ENCODE measurements at regions not wholly inside any gene's neighbourhood (a gene's known extent, or its start where the extent isn't known, plus 50 kb on each side); places are given as distances from the start of the nearest gene placed in this dataset.

- TF ChIP-seq NPAS2 (CRISPR knock-in tag; IDR thresholded peaks at IDR 0.05; ENCODE audit: borderline replicate concordance) (no peak), POLR2A (IDR thresholded peaks at IDR 0.05; ENCODE audit: low read length) (no peak)
Measured at GRCh38 chr5:67732471-67732870, 483.1 kb upstream of the PIK3R1 start (continued).

DNA sequence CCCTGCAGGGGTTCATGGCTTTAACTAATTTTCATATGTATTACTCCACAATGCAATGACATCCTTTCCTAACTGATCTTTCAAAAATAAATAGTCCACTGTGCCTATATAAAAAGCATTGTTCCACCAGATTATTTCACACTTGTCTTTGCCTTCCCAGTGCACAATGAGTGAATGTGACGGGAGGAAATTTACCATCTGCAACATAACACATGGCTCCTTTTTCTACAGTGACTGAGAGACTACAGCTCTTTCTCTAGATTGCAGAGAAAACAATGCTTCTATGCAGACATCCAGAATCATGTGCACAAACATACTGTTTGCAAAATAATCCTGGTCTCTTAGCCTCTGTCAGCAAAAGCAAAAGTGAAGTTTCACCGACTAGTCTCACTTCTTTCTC, 483.7 kb upstream of the PIK3R1 start:
- TF ChIP-seq BHLHE40 (IDR thresholded peaks at IDR 0.05; ENCODE audit: low read depth, low read length) (no peak), CHD2 (IDR thresholded peaks at IDR 0.05; ENCODE audit: low read length, partially characterized antibody) (no peak), KDM5A (IDR thresholded peaks at IDR 0.05) (no peak), CBX8 (IDR thresholded peaks at IDR 0.05) (no peak), TFCP2L1 (CRISPR knock-in tag; IDR thresholded peaks at IDR 0.05) (no peak), ZC3H11A (IDR thresholded peaks at IDR 0.05) (no peak)
- TF ChIP-seq, protein P1, sequence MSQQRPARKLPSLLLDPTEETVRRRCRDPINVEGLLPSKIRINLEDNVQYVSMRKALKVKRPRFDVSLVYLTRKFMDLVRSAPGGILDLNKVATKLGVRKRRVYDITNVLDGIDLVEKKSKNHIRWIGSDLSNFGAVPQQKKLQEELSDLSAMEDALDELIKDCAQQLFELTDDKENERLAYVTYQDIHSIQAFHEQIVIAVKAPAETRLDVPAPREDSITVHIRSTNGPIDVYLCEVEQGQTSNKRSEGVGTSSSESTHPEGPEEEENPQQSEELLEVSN (IDR thresholded peaks at IDR 0.05; ENCODE audit: borderline replicate concordance, low read depth): no peak
- no peak for ATAC-seq
- Histone ChIP-seq H3K4me2 (no peak overlapping the region), H3K4me1 (no peaks in the 10 kb centered on the region), H3K4me3 (no peak overlapping the region), H3K9me3 (no peaks in the 10 kb centered on the region), H3K27ac (no peak overlapping the region)
- DNase-seq (ENCODE audit: low read depth in 1 of 2, low spot score in 1 of 2): no peak
- POLR2A ChIA-PET: no interaction called here
- 21% methylated on average over 2 of the region's 2 CpGs for WGBS (ENCODE audit: missing lambda C conversion rate)
- CTCF ChIA-PET: no interaction called here
- FAIRE-seq: no peak

- no peak for FAIRE-seq
- Histone ChIP-seq H3K27ac (no peak overlapping the region), H3K4me1 (no peaks in the 10 kb centered on the region), H3K9me3 (no peaks in the 10 kb centered on the region), H3K4me2 (no peak overlapping the region), H3K4me3 (no peak overlapping the region)
- DNase-seq (ENCODE audit: low read depth in 1 of 2, low spot score in 1 of 2): no peak
- ATAC-seq: no peak
- ChIA-PET POLR2A (no interaction called here), CTCF (no interaction called here)
- 48% methylated on average over 1 of the region's 1 CpG for WGBS (ENCODE audit: missing lambda C conversion rate)
- TF ChIP-seq, protein P1 (IDR thresholded peaks at IDR 0.05; ENCODE audit: borderline replicate concordance, low read depth): no peak
Measured at GRCh38 chr5:67730917-67731474, 484.6 kb upstream of the PIK3R1 start.

GRCh38 chr5:67728326-67728890, 487.1 kb upstream of the PIK3R1 start:
- POLR2A ChIA-PET: no interaction called here
- 6% methylated on average over 3 of the region's 3 CpGs for WGBS (ENCODE audit: missing lambda C conversion rate)
- H3K4me2 ChIP-seq: no peak overlapping the region
- no peaks in the 10 kb centered on the region for H3K9me3 ChIP-seq
- CTCF ChIA-PET: no interaction called here
- no peak for FAIRE-seq
- ATAC-seq: no peak
- no peak for DNase-seq (ENCODE audit: low read depth in 1 of 2, low spot score in 1 of 2)
- no peak overlapping the region for H3K4me3 ChIP-seq
- H3K27ac ChIP-seq: no peak overlapping the region
- no peaks in the 10 kb centered on the region for H3K4me1 ChIP-seq
- TF ChIP-seq SMC3 (IDR thresholded peaks at IDR 0.05): no peak

DNA sequence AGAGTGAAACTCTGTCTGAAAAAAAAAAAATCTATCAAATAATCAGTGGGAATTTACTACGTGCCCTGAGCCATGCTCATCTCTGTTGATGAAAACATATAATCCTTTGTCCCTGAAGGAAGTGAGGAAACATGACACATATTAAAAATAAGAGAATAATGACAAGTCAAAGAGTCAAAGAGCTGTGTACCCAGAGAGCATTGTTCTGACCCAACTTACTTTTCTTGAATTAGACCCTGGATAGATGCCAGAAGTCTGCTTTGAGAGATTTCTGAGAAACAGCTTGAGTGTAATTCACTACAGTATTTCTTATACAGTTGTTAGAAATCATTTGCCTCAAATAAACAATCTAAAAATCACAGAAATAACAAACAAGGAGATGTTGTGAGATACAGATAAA, 490.0 kb upstream of the PIK3R1 start:
- TF ChIP-seq CBX8 (IDR thresholded peaks at IDR 0.05) (no peak), EHF (CRISPR knock-in tag; IDR thresholded peaks at IDR 0.05) (no peak)
- Histone ChIP-seq H3K4me1 (no peaks in the 10 kb centered on the region), H3K9me3 (no peaks in the 10 kb centered on the region), H3K4me2 (no peak overlapping the region), H3K27ac (no peak overlapping the region), H3K4me3 (no peak overlapping the region)
- WGBS (ENCODE audit: missing lambda C conversion rate): 10% methylated on average over 1 of the region's 1 CpG
- ATAC-seq (no peak), FAIRE-seq (no peak), DNase-seq (ENCODE audit: low read depth in 1 of 2, low spot score in 1 of 2) (no peak)
- ChIA-PET POLR2A (no interaction called here), CTCF (interaction anchor here (1.2 kb wide), 1 partner anchor 15 kb away, joined by 3 read pairs; no protein-coding TSS in a partner anchor)

DNA sequence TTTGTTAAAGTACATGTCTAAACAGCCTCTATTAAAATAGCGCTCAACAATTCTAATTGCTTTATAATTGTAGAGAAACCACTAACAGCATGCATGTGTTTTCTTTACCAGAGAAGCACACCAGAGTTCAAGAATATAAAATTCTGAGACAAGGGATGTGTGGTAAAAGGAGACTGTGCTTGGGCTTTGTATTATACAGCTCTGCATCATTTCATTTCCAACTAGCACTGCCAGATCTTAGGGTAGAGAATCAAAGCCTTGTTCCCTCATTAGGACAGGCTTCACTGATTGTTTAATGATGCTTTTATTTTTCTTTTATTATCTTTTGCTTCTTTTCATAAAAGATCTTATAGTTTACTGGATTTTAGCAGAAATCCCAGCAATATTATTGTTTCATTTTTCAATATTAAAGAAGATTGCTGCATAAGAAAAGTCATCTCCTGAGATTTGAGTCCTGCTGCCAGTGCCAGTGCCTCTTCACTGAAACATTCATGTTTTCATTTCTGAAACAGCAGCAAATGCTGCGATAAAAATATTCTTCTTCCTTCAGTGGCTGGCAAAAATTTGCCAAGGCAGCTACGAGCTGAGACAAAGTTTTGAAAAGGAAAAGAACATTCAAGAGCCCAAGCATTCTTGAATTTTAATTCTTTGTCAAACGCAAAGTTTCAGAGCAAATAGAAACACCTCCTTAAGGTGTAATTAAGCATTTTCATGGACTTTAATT, 491.0 kb upstream of the PIK3R1 start:
- H3K9me3 ChIP-seq: no peaks in the 10 kb centered on the region
- WGBS (ENCODE audit: missing lambda C conversion rate): 21% methylated on average over 4 of the region's 4 CpGs
- no peak overlapping the region for H3K4me3 ChIP-seq
- POLR2A ChIA-PET: no interaction called here
- no peak for FAIRE-seq
- TF ChIP-seq ZSCAN20 (CRISPR knock-in tag; IDR thresholded peaks at IDR 0.05): no peak
- TF ChIP-seq RAD21 (conservative IDR thresholded peaks at IDR 0.05 in 1 of 2, IDR thresholded peaks at IDR 0.05 in 1 of 2): no peak
- no peak for TF ChIP-seq EHF (CRISPR knock-in tag; IDR thresholded peaks at IDR 0.05)
- no peak for TF ChIP-seq FOSB (CRISPR knock-in tag; IDR thresholded peaks at IDR 0.05)
- no peak for TF ChIP-seq RNF2 (IDR thresholded peaks at IDR 0.05; ENCODE audit: borderline replicate concordance, low read depth)
- TF ChIP-seq HEYL (CRISPR knock-in tag; IDR thresholded peaks at IDR 0.05): no peak
- TF ChIP-seq BHLHE40 (IDR thresholded peaks at IDR 0.05; ENCODE audit: low read depth, low read length): no peak
- TF ChIP-seq HDAC2 (IDR thresholded peaks at IDR 0.05): no peak
- no peak for TF ChIP-seq NFE2L2 (conservative IDR thresholded peaks at IDR 0.05; ENCODE audit: low read length)
- TF ChIP-seq PHF8 (IDR thresholded peaks at IDR 0.05; ENCODE audit: borderline replicate concordance, low read depth): no peak
- TF ChIP-seq POLR2A (IDR thresholded peaks at IDR 0.05; ENCODE audit: low read length): no peak
- TF ChIP-seq NPAS2 (CRISPR knock-in tag; IDR thresholded peaks at IDR 0.05; ENCODE audit: borderline replicate concordance): no peak
- no peak for TF ChIP-seq GATA3 (IDR thresholded peaks at IDR 0.05; ENCODE audit: borderline replicate concordance)
- TF ChIP-seq, protein P1 (IDR thresholded peaks at IDR 0.05; ENCODE audit: borderline replicate concordance, low read depth): no peak
- TF ChIP-seq, protein P2, sequence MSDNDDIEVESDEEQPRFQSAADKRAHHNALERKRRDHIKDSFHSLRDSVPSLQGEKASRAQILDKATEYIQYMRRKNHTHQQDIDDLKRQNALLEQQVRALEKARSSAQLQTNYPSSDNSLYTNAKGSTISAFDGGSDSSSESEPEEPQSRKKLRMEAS (IDR thresholded peaks at IDR 0.05): no peak
- TF ChIP-seq CBX8 (IDR thresholded peaks at IDR 0.05): no peak
- TF ChIP-seq TFCP2L1 (CRISPR knock-in tag; IDR thresholded peaks at IDR 0.05): no peak
- CTCF ChIA-PET: interaction anchor here (1.2 kb wide), 1 partner anchor 14 kb away, joined by 3 read pairs; no protein-coding TSS in a partner anchor
- DNase-seq (ENCODE audit: low read depth in 1 of 2, low spot score in 1 of 2): no peak
- no peaks in the 10 kb centered on the region for H3K4me1 ChIP-seq
- H3K4me2 ChIP-seq: no peak overlapping the region
- no peak overlapping the region for H3K27ac ChIP-seq
- no peak for ATAC-seq
